Omental fat pad (tissue), 3 donors: ENCODE measurements at regions not wholly inside any gene's neighbourhood (a gene's known extent, or its start where the extent isn't known, plus 50 kb on each side); places are given as distances from the start of the nearest gene placed in this dataset.

Experiments used
- ATAC-seq: fragments of 150-250 bp; one replicate; pipeline ENCODE4 v1.9.1; 2016; ENCODE audit warnings: mild to moderate bottlenecking, moderate library complexity; ENCODE audit not compliant: low FRiP score
- DNase-seq: peaks from one replicate; pipeline ENCODE4 v3.0.0-alpha.2; 2019; ENCODE audit warnings: low spot score
- CTCF ChIP-seq, 3 donors: fragments of 450-650 bp; IDR thresholded peaks; one replicate each; pipeline ENCODE4 v1.5.1; 2016 to 2017; ENCODE audit warnings: antibody characterized with exemption in 3 of 3, mild to moderate bottlenecking in 3 of 3, moderate library complexity in 2 of 3

- ATAC-seq (no peak), DNase-seq (no peak)
- TF ChIP-seq CTCF (IDR thresholded peaks at IDR 0.05): no peak
Measured at GRCh38 chr20:12591949-12592470, 416.8 kb upstream of the SPTLC3 start.

GRCh38 chr20:12592756-12593155 is 416.0 kb upstream of the SPTLC3 start:
- ATAC-seq (no peak), DNase-seq (no peak)
- no peak for TF ChIP-seq CTCF (IDR thresholded peaks at IDR 0.05)

GRCh38 chr20:12593342-12593873 is 415.4 kb upstream of the SPTLC3 start:
- no peak for TF ChIP-seq CTCF (IDR thresholded peaks at IDR 0.05)
- DNase-seq: no peak
- ATAC-seq: no peak

- DNase-seq: no peak
- ATAC-seq: no peak
- TF ChIP-seq CTCF (IDR thresholded peaks at IDR 0.05): no peak
Measured at GRCh38 chr20:12594410-12595088, 414.2 kb upstream of the SPTLC3 start.

- ATAC-seq (no peak), DNase-seq (no peak)
- no peak for TF ChIP-seq CTCF (IDR thresholded peaks at IDR 0.05)
Measured at GRCh38 chr20:12595841-12596240, 412.9 kb upstream of the SPTLC3 start.

GRCh38 chr20:12596863-12597262 is 411.9 kb upstream of the SPTLC3 start:
- ATAC-seq: no peak
- DNase-seq: no peak
- TF ChIP-seq CTCF (IDR thresholded peaks at IDR 0.05): no peak

- no peak for DNase-seq
- no peak for TF ChIP-seq CTCF (IDR thresholded peaks at IDR 0.05)
- ATAC-seq: no peak
Measured at GRCh38 chr20:12597551-12597950, 411.2 kb upstream of the SPTLC3 start.
